Endothelial cell of umbilical vein (primary cell): ENCODE measurements at regions not wholly inside any gene's neighbourhood (a gene's known extent, or its start where the extent isn't known, plus 50 kb on each side); places are given as distances from the start of the nearest gene placed in this dataset.

Source experiments
- BruUV-seq: library from RNA; stranded (reverse); fragments of 400-500 nt; replicated peaks from 2 replicates; lab custom pipeline; 2021; lab: Mats Ljungman, UMichigan
- CTCF ChIA-PET: fragments of 300-600, 350-600 bp; sonication (Branson Sonifier 250); formaldehyde crosslinking; loops from one replicate; lab custom pipeline; 2021; ENCODE audit warnings: antibody characterized with exemption, inconsistent platforms; lab: Charles Lee
- POLR2A ChIA-PET: fragments of 300-600, 350-600 bp; sonication (Branson Sonifier 250); formaldehyde crosslinking; loops from one replicate; lab custom pipeline; 2021; ENCODE audit warnings: antibody characterized with exemption, inconsistent platforms; lab: Charles Lee
- DNase-seq: peaks from one replicate; pipeline ENCODE4 v3.0.0-alpha.2; 2011; ENCODE audit warnings: low read depth, low spot score
- FAIRE-seq: peaks from 2 replicates; lab custom pipeline; 2011; peaks lifted over from hg19 to GRCh38; lab: Jason Lieb, UNC
- H2AFZ ChIP-seq: 2 replicates; pipeline ENCODE4 v1.6.0; 2012; ENCODE audit warnings: low read depth, low read length, control low read depth, inconsistent platforms
- H3K27ac ChIP-seq: 2 replicates; pipeline ENCODE4 v1.5.1; 2011; ENCODE audit warnings: low read depth, mild to moderate bottlenecking, control low read depth, low read length, moderate library complexity; ENCODE audit not compliant: insufficient read depth
- H3K27me3 ChIP-seq, 2 experiments: 2 replicates each; pipeline versions ENCODE4 v1.6.0 to v1.6.1; 2011; ENCODE audit warnings: low read length in 2 of 2, mixed read lengths in 1 of 2; ENCODE audit not compliant: control insufficient read depth in 2 of 2, insufficient read depth in 2 of 2
- H3K36me3 ChIP-seq, 2 experiments: 2 replicates in 1 of 2; 3 replicates in 1 of 2; pipeline ENCODE4 v1.5.1; 2011; ENCODE audit warnings: low read length in 2 of 2, mild to moderate bottlenecking in 1 of 2, moderate library complexity in 1 of 2; ENCODE audit not compliant: control insufficient read depth in 2 of 2, insufficient read depth in 2 of 2; ENCODE audit errors: extremely low read depth in 1 of 2
- H3K4me1 ChIP-seq: 3 replicates; pipeline ENCODE4 v1.5.1; 2011; ENCODE audit warnings: mild to moderate bottlenecking, low read length; ENCODE audit not compliant: control insufficient read depth, insufficient read depth; ENCODE audit errors: extremely low read depth
- H3K4me2 ChIP-seq: 2 replicates; pipeline ENCODE4 v1.6.1; 2011; ENCODE audit warnings: low read length, control low read depth, mixed read lengths; ENCODE audit not compliant: insufficient read depth
- H3K4me3 ChIP-seq, 3 experiments: fragments of 200-600 bp in 1 of 3; sonication (generic), shearing (Covaris generic) in 1 of 3; replicated peaks in 1 of 3; 2 replicates each; pipeline ENCODE4 v1.5.1; 2011 to 2016; ENCODE audit warnings: control low read depth in 3 of 3, low read length in 3 of 3, mild to moderate bottlenecking in 2 of 3, inconsistent platforms in 1 of 3, low read depth in 1 of 3, moderate library complexity in 1 of 3; ENCODE audit not compliant: insufficient read depth in 1 of 3
- H3K79me2 ChIP-seq: 2 replicates; pipeline ENCODE4 v1.6.0; 2012; ENCODE audit warnings: low read length, inconsistent platforms; ENCODE audit not compliant: control insufficient read depth, insufficient read depth
- H3K9ac ChIP-seq: replicated peaks from 2 replicates; pipeline ENCODE3; 2011; ENCODE audit warnings: low read length, control low read depth; ENCODE audit not compliant: insufficient read depth; ENCODE audit errors: extremely low read depth
- H3K9me1 ChIP-seq: replicated peaks from 3 replicates; pipeline ENCODE4 v1.6.0; 2011; ENCODE audit warnings: mild to moderate bottlenecking, low read length; ENCODE audit not compliant: control insufficient read depth, insufficient read depth; ENCODE audit errors: extremely low read depth
- H3K9me3 ChIP-seq: replicated peaks from 2 replicates; pipeline ENCODE4 v1.5.1; 2012; ENCODE audit warnings: low read length, inconsistent platforms; ENCODE audit not compliant: control insufficient read depth, insufficient read depth
- H4K20me1 ChIP-seq: replicated peaks from 2 replicates; pipeline ENCODE3; 2011; ENCODE audit warnings: mild to moderate bottlenecking, low read length; ENCODE audit not compliant: control insufficient read depth, insufficient read depth; ENCODE audit errors: extremely low read depth
- CTCF ChIP-seq, 2 donors: IDR thresholded peaks; 1 replicate in 1 of 2; 2 replicates in 1 of 2; pipeline ENCODE4 v1.5.1; 2011; ENCODE audit warnings: low read length in 2 of 2, mild to moderate bottlenecking in 2 of 2, moderate library complexity in 2 of 2, control low read depth in 1 of 2, inconsistent platforms in 1 of 2, low read depth in 1 of 2; ENCODE audit not compliant: insufficient read depth in 1 of 2; ENCODE audit errors: extremely low read depth in 1 of 2
- EZH2 ChIP-seq: IDR thresholded peaks from 2 replicates; pipeline ENCODE4 v1.6.1; 2012; ENCODE audit warnings: borderline replicate concordance, low read depth, mild to moderate bottlenecking, moderate library complexity, low read length, inconsistent platforms; ENCODE audit not compliant: severe bottlenecking
- FOS ChIP-seq: IDR thresholded peaks from 2 replicates; pipeline ENCODE4 v1.6.1; 2011; ENCODE audit warnings: mild to moderate bottlenecking, low read length, moderate library complexity, borderline replicate concordance; ENCODE audit not compliant: insufficient read depth
- GATA2 ChIP-seq: IDR thresholded peaks from 2 replicates; pipeline ENCODE4 v1.7.0; 2011; ENCODE audit warnings: low read depth, mild to moderate bottlenecking, moderate library complexity, mixed read lengths, low read length; ENCODE audit not compliant: insufficient read length, insufficient read depth
- JUN ChIP-seq: IDR thresholded peaks from 2 replicates; pipeline ENCODE4 v1.6.1; 2011; ENCODE audit warnings: borderline replicate concordance, low read depth; ENCODE audit not compliant: insufficient read length, insufficient read depth
- MYC ChIP-seq: IDR thresholded peaks from one replicate; pipeline ENCODE4 v1.6.1; 2011; ENCODE audit warnings: mild to moderate bottlenecking, low read depth, low read length
- POLR2A ChIP-seq: IDR thresholded peaks from 2 replicates; pipeline ENCODE4 v1.6.1; 2012; ENCODE audit warnings: low read depth, mild to moderate bottlenecking, control low read depth, low read length
- POLR2AphosphoS5 ChIP-seq: IDR thresholded peaks from 2 replicates; pipeline ENCODE4 v1.6.1; 2012; ENCODE audit warnings: low read depth, mild to moderate bottlenecking, control low read depth, low read length, moderate library complexity; ENCODE audit not compliant: insufficient read depth
- dilution Hi-C: fragments of 300-500 bp; cut with MboI; formaldehyde crosslinking; loops from one replicate; pipeline ENCODE4 v1.15.0; 2019; ENCODE audit warnings: low sequenced_read_pairs; ENCODE audit not compliant: extremely low pct_ligation_motif_present
- intact Hi-C: fragments of 100-400 bp; cut with micrococcal nuclease; formaldehyde crosslinking; loops from one replicate; pipeline ENCODE4 v1.10.0; 2022
- TF ChIP-seq, protein P1 (sequence below): IDR thresholded peaks from 2 replicates; pipeline ENCODE4 v1.6.1; 2011; ENCODE audit not compliant: insufficient read depth, insufficient read length

- CTCF ChIA-PET, result no interaction called here
- H3K79me2 ChIP-seq, result no peaks in the 10 kb centered on the region
- dilution Hi-C loops (no loop called here), intact Hi-C loops (no loop called here)
- no peaks in the 10 kb centered on the region for H3K9me3 ChIP-seq
- H3K4me1 ChIP-seq, result no peaks in the 10 kb centered on the region
- TF ChIP-seq JUN (no peak), CTCF (IDR thresholded peaks at IDR 0.05; ENCODE audit: extremely low read depth in 1 of 2, insufficient read depth in 1 of 2, low read depth in 1 of 2, low read length in 2 of 2) (no peak), FOS (no peak), EZH2 (no peak), POLR2A (no peak), MYC (no peak), GATA2 (no peak), POLR2AphosphoS5 (no peak)
- TF ChIP-seq, protein P1, sequence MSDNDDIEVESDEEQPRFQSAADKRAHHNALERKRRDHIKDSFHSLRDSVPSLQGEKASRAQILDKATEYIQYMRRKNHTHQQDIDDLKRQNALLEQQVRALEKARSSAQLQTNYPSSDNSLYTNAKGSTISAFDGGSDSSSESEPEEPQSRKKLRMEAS, result no peak
- no TSS peak for BruUV-seq
- H3K36me3 ChIP-seq, result no peaks in the 10 kb centered on the region
- H3K9ac ChIP-seq, result no peak overlapping the region
- H4K20me1 ChIP-seq, result no peaks in the 10 kb centered on the region
- H3K4me2 ChIP-seq, result no peak overlapping the region
- no peak overlapping the region for H3K27ac ChIP-seq
- no peak overlapping the region for H2AFZ ChIP-seq
- FAIRE-seq (no peak), DNase-seq (no peak)
- POLR2A ChIA-PET, result no interaction called here
- H3K4me3 ChIP-seq, result no peak overlapping the region
- no peaks in the 10 kb centered on the region for H3K9me1 ChIP-seq
- H3K27me3 ChIP-seq, result no peaks in the 10 kb centered on the region
These were observed 732.3 kb downstream of the TUSC7 start for GRCh38 chr3:117441851-117442250.
